ENCODE measurements at regions not wholly inside any gene's neighbourhood (a gene's known extent, or its start where the extent isn't known, plus 50 kb on each side); places are given as distances from the start of the nearest gene placed in this dataset.

DNA sequence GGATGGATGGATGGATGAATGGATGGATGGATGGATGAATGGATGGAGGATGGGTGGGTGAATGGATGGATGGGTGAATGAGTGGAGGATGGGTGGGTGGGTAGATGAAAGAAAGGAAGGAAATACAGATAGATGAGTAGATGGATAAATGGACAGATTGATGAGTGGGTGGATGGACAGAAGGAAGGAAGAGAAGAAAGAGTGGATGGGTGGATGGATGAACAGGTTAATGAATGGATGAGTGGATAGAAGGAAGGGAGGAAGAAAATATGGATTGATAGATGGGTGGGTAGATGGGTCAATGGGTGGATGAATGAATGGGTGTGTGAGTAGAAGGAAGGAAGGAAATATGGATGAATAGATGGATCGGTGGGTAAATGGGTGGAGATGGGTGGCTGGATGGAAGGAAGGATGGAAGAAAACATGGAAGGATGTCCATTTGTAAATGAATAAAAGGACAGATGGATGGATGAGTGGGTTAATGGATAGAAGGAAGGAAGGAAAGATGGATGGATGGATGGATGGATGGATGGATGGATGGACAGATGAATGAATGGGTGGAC lies 97.3 kb upstream of the TNRC6C start:
- no peak overlapping the region for H2AFZ ChIP-seq (ENCODE audit: low read depth)
- H3K4me3 ChIP-seq (IDR thresholded peaks at IDR 0.05; ENCODE audit: insufficient read depth, low read depth, low read length) = no peak overlapping the region
- H3K9ac ChIP-seq = no peak overlapping the region
- no peaks in the 10 kb centered on the region for H4K20me1 ChIP-seq (ENCODE audit: insufficient read depth)
- no peaks in the 10 kb centered on the region for H3K79me2 ChIP-seq (ENCODE audit: insufficient read depth, low read depth)
- TF ChIP-seq, protein P1, sequence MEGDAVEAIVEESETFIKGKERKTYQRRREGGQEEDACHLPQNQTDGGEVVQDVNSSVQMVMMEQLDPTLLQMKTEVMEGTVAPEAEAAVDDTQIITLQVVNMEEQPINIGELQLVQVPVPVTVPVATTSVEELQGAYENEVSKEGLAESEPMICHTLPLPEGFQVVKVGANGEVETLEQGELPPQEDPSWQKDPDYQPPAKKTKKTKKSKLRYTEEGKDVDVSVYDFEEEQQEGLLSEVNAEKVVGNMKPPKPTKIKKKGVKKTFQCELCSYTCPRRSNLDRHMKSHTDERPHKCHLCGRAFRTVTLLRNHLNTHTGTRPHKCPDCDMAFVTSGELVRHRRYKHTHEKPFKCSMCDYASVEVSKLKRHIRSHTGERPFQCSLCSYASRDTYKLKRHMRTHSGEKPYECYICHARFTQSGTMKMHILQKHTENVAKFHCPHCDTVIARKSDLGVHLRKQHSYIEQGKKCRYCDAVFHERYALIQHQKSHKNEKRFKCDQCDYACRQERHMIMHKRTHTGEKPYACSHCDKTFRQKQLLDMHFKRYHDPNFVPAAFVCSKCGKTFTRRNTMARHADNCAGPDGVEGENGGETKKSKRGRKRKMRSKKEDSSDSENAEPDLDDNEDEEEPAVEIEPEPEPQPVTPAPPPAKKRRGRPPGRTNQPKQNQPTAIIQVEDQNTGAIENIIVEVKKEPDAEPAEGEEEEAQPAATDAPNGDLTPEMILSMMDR (conservative IDR thresholded peaks at IDR 0.05; ENCODE audit: low read depth, low read length) = no peak
- H3K27ac ChIP-seq = no peak overlapping the region
- no peaks in the 10 kb centered on the region for H3K36me3 ChIP-seq (ENCODE audit: insufficient read depth)
- no peak overlapping the region for H3K4me2 ChIP-seq
- no peaks in the 10 kb centered on the region for H3K27me3 ChIP-seq (ENCODE audit: insufficient read depth, low read depth)
- H3K4me1 ChIP-seq (ENCODE audit: low read depth, poor library complexity, severe bottlenecking) = peaks cover 13% of the 10 kb centered on the region

DNA sequence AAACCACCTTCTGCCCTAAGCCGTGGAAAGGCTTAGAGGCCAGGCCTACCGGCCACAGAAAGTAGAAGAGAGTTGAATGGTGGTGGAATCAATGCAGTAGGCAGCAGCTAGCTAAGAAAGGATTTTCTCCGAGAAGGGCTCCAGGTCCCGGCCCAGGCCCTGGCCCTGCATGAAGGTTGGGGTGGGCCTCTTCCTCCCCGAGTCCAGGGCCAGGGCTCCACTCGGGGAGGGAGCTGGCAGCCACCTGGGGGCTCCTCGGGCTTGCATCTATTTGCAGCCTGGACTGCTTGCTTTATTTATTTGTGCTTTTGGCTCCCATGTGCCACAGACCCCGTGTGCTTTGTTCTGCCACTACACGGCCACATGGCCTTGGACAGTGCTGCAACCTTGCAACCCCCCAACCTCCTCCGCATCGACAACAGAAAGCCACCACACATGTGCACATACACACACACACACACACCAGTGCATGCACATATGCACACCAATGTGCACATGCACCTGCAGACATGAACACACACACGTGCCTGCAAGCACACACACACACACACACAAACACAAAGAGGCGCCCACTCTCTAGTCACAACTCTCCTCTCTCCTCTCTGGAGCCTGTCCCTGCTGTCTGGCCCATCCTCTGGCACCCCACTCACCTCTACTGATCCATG lies 96.4 kb upstream of the TNRC6C start:
- no peaks in the 10 kb centered on the region for H3K79me2 ChIP-seq (ENCODE audit: insufficient read depth, low read depth)
- H3K27ac ChIP-seq = no peak overlapping the region
- H3K27me3 ChIP-seq (ENCODE audit: insufficient read depth, low read depth) = no peaks in the 10 kb centered on the region
- H3K9ac ChIP-seq = no peak overlapping the region
- H2AFZ ChIP-seq (ENCODE audit: low read depth) = no peak overlapping the region
- peaks cover 14% of the 10 kb centered on the region for H3K4me1 ChIP-seq (ENCODE audit: low read depth, poor library complexity, severe bottlenecking)
- no peaks in the 10 kb centered on the region for H4K20me1 ChIP-seq (ENCODE audit: insufficient read depth)
- no peak overlapping the region for H3K4me3 ChIP-seq (IDR thresholded peaks at IDR 0.05; ENCODE audit: insufficient read depth, low read depth, low read length)
- TF ChIP-seq, protein P1 (conservative IDR thresholded peaks at IDR 0.05; ENCODE audit: low read depth, low read length) = no peak
- no peak overlapping the region for H3K4me2 ChIP-seq
- no peaks in the 10 kb centered on the region for H3K36me3 ChIP-seq (ENCODE audit: insufficient read depth)

DNA sequence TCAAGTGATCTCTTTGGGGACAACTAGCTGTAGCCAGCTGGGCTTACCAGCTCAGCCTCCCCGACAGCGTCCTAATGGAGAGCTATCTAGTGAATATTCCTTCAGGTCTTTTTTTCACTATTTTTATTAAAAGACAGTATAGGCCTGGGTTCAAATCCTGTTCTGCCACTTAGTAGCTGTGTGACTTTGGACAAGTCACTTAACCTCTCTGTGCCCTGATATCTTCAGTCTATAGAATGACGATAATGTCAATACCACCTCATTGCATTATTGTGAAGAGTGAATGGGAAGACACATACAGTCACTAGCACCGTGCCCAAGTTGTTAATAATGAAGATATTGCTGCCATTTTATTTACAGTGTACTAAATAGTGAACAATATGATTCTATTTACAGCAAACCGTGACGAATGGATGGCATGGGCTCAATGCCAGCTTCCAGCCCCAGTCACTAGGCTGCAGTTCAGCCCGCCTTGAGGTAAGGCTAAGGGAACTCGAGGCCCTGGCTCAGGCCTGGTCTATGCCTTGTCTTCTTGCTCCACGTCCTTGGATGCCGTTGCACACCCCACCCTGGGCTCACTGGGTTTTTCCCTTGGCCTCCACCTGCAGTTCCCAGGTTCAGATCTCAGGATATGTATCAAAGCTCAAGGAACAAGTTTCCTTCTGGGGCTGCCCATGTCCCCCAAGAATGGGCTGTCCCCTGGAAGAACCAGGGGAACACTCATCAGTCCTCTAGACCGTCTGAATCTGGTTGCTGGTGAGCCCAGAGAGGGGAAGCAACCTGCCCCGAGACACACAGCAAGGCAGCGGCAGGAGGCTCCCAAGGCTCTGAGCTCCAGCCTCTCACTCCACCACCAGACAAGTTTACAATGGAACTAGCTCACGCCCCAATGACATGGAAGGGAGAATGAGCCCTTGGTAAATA lies 95.4 kb upstream of the TNRC6C start:
- TF ChIP-seq, protein P1 (conservative IDR thresholded peaks at IDR 0.05; ENCODE audit: low read depth, low read length) = no peak
- Histone ChIP-seq H3K79me2 (ENCODE audit: insufficient read depth, low read depth) (no peaks in the 10 kb centered on the region), H3K27ac (no peak overlapping the region), H2AFZ (ENCODE audit: low read depth) (peak overlapping the region; percentile 38; the same call in 1 of the 2 replicates), H3K4me2 (0 out of 2 replicates have a peak overlapping the region, but pooled peaks have one; percentile 4), H3K36me3 (ENCODE audit: insufficient read depth) (no peaks in the 10 kb centered on the region), H3K4me3 (IDR thresholded peaks at IDR 0.05; ENCODE audit: insufficient read depth, low read depth, low read length) (no peak overlapping the region), H3K27me3 (ENCODE audit: insufficient read depth, low read depth) (no peaks in the 10 kb centered on the region), H3K9ac (no peak overlapping the region), H3K4me1 (ENCODE audit: low read depth, poor library complexity, severe bottlenecking) (peaks cover 18% of the 10 kb centered on the region), H4K20me1 (ENCODE audit: insufficient read depth) (no peaks in the 10 kb centered on the region)

DNA sequence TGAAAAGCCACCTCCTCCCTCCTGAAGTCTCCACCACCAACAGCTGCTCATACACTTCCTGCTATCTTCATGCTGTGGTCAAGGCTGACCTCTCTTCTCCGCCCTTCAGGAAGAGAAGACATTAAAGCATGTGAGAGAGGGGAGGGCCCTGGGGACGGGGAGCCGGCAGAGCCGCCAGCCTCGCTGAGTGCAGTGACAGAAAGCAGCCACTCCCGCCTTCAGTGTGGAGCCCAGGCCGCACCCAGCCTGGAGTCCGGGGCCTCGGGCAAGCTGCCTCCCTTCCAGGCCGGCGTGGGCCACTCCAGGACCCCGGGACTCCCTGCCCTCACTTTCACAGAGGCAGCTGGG lies 94.7 kb upstream of the TNRC6C start:
- H3K4me1 ChIP-seq (ENCODE audit: low read depth, poor library complexity, severe bottlenecking) = peaks cover 18% of the 10 kb centered on the region
- H3K79me2 ChIP-seq (ENCODE audit: insufficient read depth, low read depth) = no peaks in the 10 kb centered on the region
- TF ChIP-seq, protein P1 (conservative IDR thresholded peaks at IDR 0.05; ENCODE audit: low read depth, low read length) = no peak
- H3K4me2 ChIP-seq = 0 out of 2 replicates have a peak overlapping the region, but pooled peaks have one; percentile 4
- H3K36me3 ChIP-seq (ENCODE audit: insufficient read depth) = no peaks in the 10 kb centered on the region
- no peak overlapping the region for H3K9ac ChIP-seq
- no peaks in the 10 kb centered on the region for H3K27me3 ChIP-seq (ENCODE audit: insufficient read depth, low read depth)
- no peaks in the 10 kb centered on the region for H4K20me1 ChIP-seq (ENCODE audit: insufficient read depth)
- H3K27ac ChIP-seq = no peak overlapping the region
- H2AFZ ChIP-seq (ENCODE audit: low read depth) = peak overlapping the region; percentile 38; the same call in 1 of the 2 replicates
- no peak overlapping the region for H3K4me3 ChIP-seq (IDR thresholded peaks at IDR 0.05; ENCODE audit: insufficient read depth, low read depth, low read length)
